H1 (cell line): ENCODE measurements at regions not wholly inside any gene's neighbourhood (a gene's known extent, or its start where the extent isn't known, plus 50 kb on each side); places are given as distances from the start of the nearest gene placed in this dataset.

Experiments
- CTCF ChIA-PET: fragments of 300-600 bp; sonication (Branson Sonifier 250); formaldehyde crosslinking; loops from one replicate; lab custom pipeline; 2021; ENCODE audit not compliant: partially characterized antibody; lab: Charles Lee
- POLR2A ChIA-PET: fragments of 300-600 bp; sonication (Branson Sonifier 250); formaldehyde crosslinking; loops from one replicate; lab custom pipeline; 2021; ENCODE audit warnings: inconsistent platforms; ENCODE audit not compliant: partially characterized antibody; lab: Charles Lee
- DNase-seq, 2 experiments: peaks; one replicate each; pipeline versions ENCODE4 v3.0.0 to v3.0.0-alpha.2; 2010 to 2022; ENCODE audit warnings: low spot score in 2 of 2, low read depth in 1 of 2, mixed read lengths in 1 of 2
- FAIRE-seq: peaks from 2 replicates; lab custom pipeline; 2011; peaks lifted over from hg19 to GRCh38; lab: Jason Lieb, UNC
- H2AFZ ChIP-seq: 2 replicates; pipeline ENCODE4 v1.8.1; 2012; ENCODE audit warnings: low read length, inconsistent platforms
- H2AK5ac ChIP-seq: 2 replicates; pipeline ENCODE4 v1.6.1; 2013; ENCODE audit warnings: low read depth, low read length
- H2BK120ac ChIP-seq: replicated peaks from 2 replicates; pipeline ENCODE3; 2013; ENCODE audit warnings: low read depth, low read length, inconsistent platforms
- H2BK12ac ChIP-seq: 2 replicates; pipeline ENCODE4 v1.6.1; 2013; ENCODE audit warnings: low read depth, low read length
- H2BK15ac ChIP-seq: 2 replicates; pipeline ENCODE4 v1.6.1; 2013; ENCODE audit warnings: low read length
- H2BK20ac ChIP-seq: 2 replicates; pipeline ENCODE4 v1.6.1; 2013; ENCODE audit warnings: low read length
- H2BK5ac ChIP-seq: 2 replicates; pipeline ENCODE4 v1.6.1; 2013; ENCODE audit warnings: low read depth, low read length
- H3K14ac ChIP-seq: 2 replicates; pipeline ENCODE4 v1.6.1; 2013; ENCODE audit warnings: inconsistent platforms; ENCODE audit not compliant: insufficient read length
- H3K18ac ChIP-seq: 2 replicates; pipeline ENCODE4 v1.6.1; 2013; ENCODE audit warnings: low read length; ENCODE audit errors: extremely low read depth
- H3K23ac ChIP-seq: 2 replicates; pipeline ENCODE4 v1.6.1; 2013; ENCODE audit warnings: inconsistent platforms; ENCODE audit not compliant: insufficient read length
- H3K23me2 ChIP-seq: 2 replicates; pipeline ENCODE4 v1.6.1; 2013; ENCODE audit warnings: low read depth, low read length
- H3K27ac ChIP-seq: 2 replicates; pipeline ENCODE4 v1.6.1; 2011; ENCODE audit warnings: low read depth, low read length, inconsistent platforms
- H3K27me3 ChIP-seq, 4 experiments: replicated peaks in 1 of 4; 1 replicate in 1 of 4; 2 replicates in 3 of 4; pipeline versions ENCODE4 v1.6.1 to v1.8.1; 2011 to 2013; ENCODE audit warnings: low read length in 3 of 4, mild to moderate bottlenecking in 3 of 4, inconsistent platforms in 2 of 4, mixed read lengths in 2 of 4, moderate library complexity in 1 of 4; ENCODE audit not compliant: control insufficient read depth in 3 of 4, insufficient read depth in 3 of 4; ENCODE audit errors: extremely low read depth in 1 of 4
- H3K36me3 ChIP-seq, 4 experiments: 2 replicates each; pipeline versions ENCODE4 v1.6.1 to v1.8.1; 2011 to 2013; ENCODE audit warnings: mild to moderate bottlenecking in 4 of 4, low read length in 3 of 4, moderate library complexity in 2 of 4, control low read depth in 1 of 4, inconsistent platforms in 1 of 4; ENCODE audit not compliant: insufficient read depth in 4 of 4, control insufficient read depth in 2 of 4
- H3K4ac ChIP-seq: replicated peaks from 2 replicates; pipeline ENCODE3; 2013; ENCODE audit warnings: low read length, low read depth, mixed read lengths, inconsistent platforms; ENCODE audit not compliant: insufficient read length
- H3K4me1 ChIP-seq, 4 experiments: replicated peaks in 1 of 4; 1 replicate in 1 of 4; 2 replicates in 3 of 4; pipeline versions ENCODE4 v1.6.1 to v1.8.1; 2011 to 2013; ENCODE audit warnings: low read length in 3 of 4, inconsistent platforms in 2 of 4, mixed read lengths in 1 of 4; ENCODE audit not compliant: insufficient read depth in 4 of 4, control insufficient read depth in 3 of 4
- H3K4me2 ChIP-seq, 2 experiments: 2 replicates each; pipeline versions ENCODE4 v1.6.1 to v1.8.1; 2011 to 2013; ENCODE audit warnings: low read depth in 2 of 2, low read length in 2 of 2, control low read depth in 1 of 2, inconsistent platforms in 1 of 2, mild to moderate bottlenecking in 1 of 2; ENCODE audit not compliant: insufficient read depth in 1 of 2
- H3K4me3 ChIP-seq, 4 experiments: fragments of 200-600, 300-600 bp in 1 of 4; sonication (generic), shearing (Covaris generic), sonication (Bioruptor Twin) in 1 of 4; 2 replicates each; pipeline versions ENCODE4 v1.5.1 to v1.8.1; 2011 to 2016; ENCODE audit warnings: low read length in 4 of 4, low read depth in 3 of 4, control low read depth in 2 of 4, inconsistent platforms in 2 of 4, mild to moderate bottlenecking in 2 of 4, mixed read lengths in 1 of 4, moderate library complexity in 1 of 4; ENCODE audit not compliant: insufficient read depth in 2 of 4; ENCODE audit errors: extremely low read depth in 1 of 4
- H3K56ac ChIP-seq: replicated peaks from 2 replicates; pipeline ENCODE3; 2013; ENCODE audit warnings: low read depth, mild to moderate bottlenecking, mixed read lengths, low read length, inconsistent platforms; ENCODE audit not compliant: insufficient read length
- H3K79me1 ChIP-seq: 2 replicates; pipeline ENCODE4 v1.6.1; 2013; ENCODE audit warnings: low read depth, low read length, control low read depth
- H3K79me2 ChIP-seq, 2 experiments: 2 replicates each; pipeline versions ENCODE4 v1.6.1 to v1.8.1; 2012 to 2013; ENCODE audit warnings: low read length in 2 of 2, mild to moderate bottlenecking in 2 of 2, inconsistent platforms in 1 of 2; ENCODE audit not compliant: insufficient read depth in 2 of 2, control insufficient read depth in 1 of 2
- H3K9ac ChIP-seq, 4 experiments: replicated peaks in 1 of 4; 1 replicate in 1 of 4; 2 replicates in 3 of 4; pipeline versions ENCODE4 v1.6.1 to v1.8.1; 2011 to 2013; ENCODE audit warnings: low read depth in 3 of 4, low read length in 3 of 4, control low read depth in 2 of 4, mild to moderate bottlenecking in 2 of 4, moderate library complexity in 2 of 4, inconsistent platforms in 1 of 4; ENCODE audit errors: extremely low read depth in 1 of 4
- H3K9me3 ChIP-seq, 2 experiments: 2 replicates each; pipeline versions ENCODE4 v1.6.1 to v1.8.1; 2012 to 2013; ENCODE audit warnings: mild to moderate bottlenecking in 2 of 2, moderate library complexity in 2 of 2, control low read depth in 1 of 2, inconsistent platforms in 1 of 2, low read depth in 1 of 2, low read length in 1 of 2, mixed read lengths in 1 of 2; ENCODE audit not compliant: insufficient read depth in 2 of 2
- H4K20me1 ChIP-seq, 2 experiments: replicated peaks in 1 of 2; 2 replicates each; pipeline versions ENCODE3 to v1.8.1; 2011 to 2013; ENCODE audit warnings: inconsistent platforms in 2 of 2, low read length in 2 of 2, mild to moderate bottlenecking in 1 of 2; ENCODE audit not compliant: insufficient read depth in 2 of 2, control insufficient read depth in 1 of 2
- H4K5ac ChIP-seq: 2 replicates; pipeline ENCODE4 v1.6.1; 2013; ENCODE audit warnings: low read length, low read depth, mixed read lengths, inconsistent platforms; ENCODE audit not compliant: insufficient read length
- H4K8ac ChIP-seq: 2 replicates; pipeline ENCODE4 v1.8.0; 2013; ENCODE audit warnings: mild to moderate bottlenecking, moderate library complexity, low read length, inconsistent platforms; ENCODE audit not compliant: insufficient read depth; ENCODE audit errors: extremely low read depth
- H4K91ac ChIP-seq: replicated peaks from 2 replicates; pipeline ENCODE3; 2013; ENCODE audit warnings: low read length, mixed read lengths, inconsistent platforms; ENCODE audit not compliant: insufficient read length
- BRCA1 ChIP-seq: IDR thresholded peaks from 2 replicates; pipeline ENCODE4 v1.6.1; 2012; ENCODE audit warnings: low read depth, low read length, improper control_type of control experiment
- CBX8 ChIP-seq: fragments of 300-800, 300-1000 bp; sonication (generic); IDR thresholded peaks from 2 replicates; pipeline ENCODE4 v1.7.1; 2016; ENCODE audit warnings: low read depth, low read length, borderline replicate concordance
- CEBPB ChIP-seq: IDR thresholded peaks from 2 replicates; pipeline ENCODE4 v1.6.1; 2012; ENCODE audit warnings: low read depth, low read length
- CTBP2 ChIP-seq: IDR thresholded peaks from 2 replicates; pipeline ENCODE4 v1.7.0; 2011; ENCODE audit warnings: borderline replicate concordance, mild to moderate bottlenecking, moderate library complexity, mixed read lengths, low read length; ENCODE audit not compliant: insufficient read depth, insufficient read length
- EZH2 ChIP-seq: fragments of 200-600 bp; sonication (generic); IDR thresholded peaks from 2 replicates; pipeline ENCODE4 v1.7.1; 2012; ENCODE audit warnings: low read depth, mild to moderate bottlenecking, moderate library complexity, low read length, inconsistent platforms; ENCODE audit not compliant: severe bottlenecking
- KDM5A ChIP-seq: fragments of 200-600 bp; IDR thresholded peaks from 2 replicates; pipeline ENCODE4 v1.7.1; 2012; ENCODE audit warnings: mild to moderate bottlenecking, low read length, inconsistent platforms, mixed read lengths
- POLR2AphosphoS5 ChIP-seq: IDR thresholded peaks from 2 replicates; pipeline ENCODE4 v1.6.1; 2011; ENCODE audit warnings: low read depth, low read length
- RAD21 ChIP-seq, 2 experiments: IDR thresholded peaks in 1 of 2; conservative IDR thresholded peaks in 1 of 2; 2 replicates each; pipeline ENCODE4 v1.6.1; 2011; ENCODE audit warnings: low read depth in 2 of 2, low read length in 2 of 2, improper control_type of control experiment in 1 of 2, inconsistent platforms in 1 of 2, mild to moderate bottlenecking in 1 of 2, moderate library complexity in 1 of 2
- RBBP5 ChIP-seq: IDR thresholded peaks from 2 replicates; pipeline ENCODE4 v1.7.1; 2012; ENCODE audit warnings: low read depth, mild to moderate bottlenecking, inconsistent platforms, low read length, moderate library complexity, borderline replicate concordance
- RNF2 ChIP-seq: fragments of 200-900, 300-1000 bp; sonication (generic); IDR thresholded peaks from 2 replicates; pipeline ENCODE4 v1.7.1; 2016; ENCODE audit warnings: borderline replicate concordance, low read depth, mild to moderate bottlenecking, antibody characterized with exemption, low read length; ENCODE audit not compliant: poor library complexity, severe bottlenecking; ENCODE audit errors: missing control alignments
- SIX5 ChIP-seq: IDR thresholded peaks from 2 replicates; pipeline ENCODE4 v1.6.1; 2011; ENCODE audit warnings: mild to moderate bottlenecking, low read depth, low read length
- SP2 ChIP-seq: IDR thresholded peaks from 2 replicates; pipeline ENCODE4 v1.6.1; 2012; ENCODE audit warnings: mild to moderate bottlenecking, low read length, inconsistent platforms
- SRF ChIP-seq: IDR thresholded peaks from 2 replicates; pipeline ENCODE4 v1.6.1; 2011; ENCODE audit warnings: mild to moderate bottlenecking, low read depth, low read length, moderate library complexity
- SUZ12 ChIP-seq: fragments of 200-600 bp; sonication (generic); IDR thresholded peaks from 2 replicates; pipeline ENCODE4 v1.6.1; 2012; ENCODE audit warnings: mild to moderate bottlenecking, inconsistent platforms, low read length, moderate library complexity, mixed read lengths
- TEAD4 ChIP-seq: IDR thresholded peaks from 2 replicates; pipeline ENCODE4 v1.6.1; 2012; ENCODE audit warnings: low read depth, low read length, inconsistent platforms, mixed read lengths
- WGBS, 2 experiments: shearing (Covaris generic) in 1 of 2; methylation state at CpG; one replicate each; pipeline versions ENCODE4 v1.1.6 to v1.1.7; 2013 to 2015; ENCODE audit warnings: low lambda C conversion rate in 2 of 2, mixed read lengths in 2 of 2, inconsistent platforms in 1 of 2, low coverage in 1 of 2, missing lambda C conversion rate in 1 of 2; ENCODE audit not compliant: insufficient replicate concordance in 2 of 2, insufficient coverage in 1 of 2, insufficient read length in 1 of 2; ENCODE audit errors: extremely low coverage in 1 of 2, missing lambda C conversion rate in 1 of 2; 5-methylcytosine and 5-hydroxymethylcytosine counted together

- Histone ChIP-seq H3K18ac (no peak overlapping the region), H3K23me2 (no peaks in the 10 kb centered on the region; the same call in 1 of the 2 replicates), H3K4me1 (no peaks in the 10 kb centered on the region), H2AK5ac (no peak overlapping the region), H3K9ac (no peak overlapping the region), H2BK12ac (no peak overlapping the region), H3K79me2 (no peaks in the 10 kb centered on the region), H3K23ac (no peak overlapping the region), H3K27ac (no peak overlapping the region), H3K4me2 (no peak overlapping the region), H2BK15ac (no peak overlapping the region), H3K36me3 (no peaks in the 10 kb centered on the region), H2BK120ac (no peak overlapping the region), H3K4ac (no peak overlapping the region), H3K27me3 (no peaks in the 10 kb centered on the region), H4K20me1 (no peaks in the 10 kb centered on the region), H3K56ac (no peak overlapping the region), H2BK20ac (no peak overlapping the region), H2BK5ac (no peak overlapping the region), H3K4me3 (no peak overlapping the region), H2AFZ (no peak overlapping the region), H3K79me1 (no peaks in the 10 kb centered on the region), H3K14ac (no peak overlapping the region), H4K8ac (no peak overlapping the region), H3K9me3 (no peaks in the 10 kb centered on the region), H4K5ac (no peak overlapping the region), H4K91ac (no peak overlapping the region)
- FAIRE-seq (no peak), DNase-seq (no peak)
- 93% methylated on average over 3 of the region's 3 CpGs; no CpG with 5 or more reads in 1 of the 2 experiments for WGBS, 2 experiments
- TF ChIP-seq RNF2 (no peak), SRF (no peak), RBBP5 (no peak), RAD21 (IDR thresholded peaks at IDR 0.05 in 1 of 2, conservative IDR thresholded peaks at IDR 0.05 in 1 of 2; ENCODE audit: low read depth in 2 of 2, low read length in 2 of 2) (no peak), CEBPB (no peak), POLR2AphosphoS5 (no peak), CBX8 (no peak), SP2 (no peak), CTBP2 (no peak), EZH2 (no peak), TEAD4 (no peak), KDM5A (no peak), SIX5 (no peak), BRCA1 (no peak), SUZ12 (no peak)
- ChIA-PET POLR2A (interaction anchor here (0.6 kb wide), 1 partner anchor 14 kb away, joined by 3 read pairs; no protein-coding TSS in a partner anchor), CTCF (no interaction called here)
These were observed 288.5 kb upstream of the KAZN start for GRCh38 chr1:14309984-14310383.
